Tibial nerve (tissue), 4 donors: ENCODE measurements at regions not wholly inside any gene's neighbourhood (a gene's known extent, or its start where the extent isn't known, plus 50 kb on each side); places are given as distances from the start of the nearest gene placed in this dataset.

ENCODE experiments used
- CTCF ChIP-seq, 5 experiments: fragments of 200-600 bp in 3 of 5; fragments of 450-650 bp in 2 of 5; sonication (generic) in 3 of 5; IDR thresholded peaks; one replicate each; pipeline ENCODE4 v1.5.1; 2016 to 2019; ENCODE audit warnings: antibody characterized with exemption in 5 of 5, mild to moderate bottlenecking in 3 of 5, moderate library complexity in 2 of 5
- EP300 ChIP-seq, 2 donors: sonication (generic); formaldehyde crosslinking; IDR thresholded peaks; one replicate each; pipeline ENCODE4 v1.6.1; 2017; ENCODE audit warnings: antibody characterized with exemption in 2 of 2, mild to moderate bottlenecking in 1 of 2

GRCh38 chr12:124695861-124696260 is 128.4 kb upstream of the NCOR2 start:
- TF ChIP-seq CTCF (IDR thresholded peaks at IDR 0.05) (no peak), EP300 (IDR thresholded peaks at IDR 0.05) (no peak)
